Activated T-helper 2 cell treated with anti-CD3 and anti-CD28 coated beads, Interferon-gamma antibody, Interleukin-2, Interleukin-4, amounts not matched to agents 10 μg/mL and 5 μg/mL and 100 μg/mL, durations not matched to agents 14 hours and 24 hours and 36 hours (primary cell): ENCODE measurements at regions not wholly inside any gene's neighbourhood (a gene's known extent, or its start where the extent isn't known, plus 50 kb on each side); places are given as distances from the start of the nearest gene placed in this dataset.

Source experiments
- DNase-seq: peaks from one replicate; pipeline ENCODE4 v3.0.0; 2021; ENCODE audit warnings: low spot score
- H3K27ac Mint-ChIP-seq: one replicate; pipeline ENCODE4 v1.8.0; 2021; ENCODE audit warnings: mixed read lengths
- H3K27me3 Mint-ChIP-seq: one replicate; pipeline ENCODE4 v1.8.0; 2021; ENCODE audit warnings: low read depth, mixed read lengths
- H3K36me3 Mint-ChIP-seq: one replicate; pipeline ENCODE4 v1.8.0; 2021; ENCODE audit warnings: low read depth, mixed read lengths
- H3K4me1 Mint-ChIP-seq: one replicate; pipeline ENCODE4 v1.8.0; 2021; ENCODE audit warnings: low read depth, mixed read lengths
- H3K4me3 Mint-ChIP-seq: one replicate; pipeline ENCODE4 v1.8.0; 2021; ENCODE audit warnings: low read depth, mild to moderate bottlenecking, moderate library complexity, mixed read lengths
- H3K9me3 Mint-ChIP-seq: one replicate; pipeline ENCODE4 v1.8.0; 2021; ENCODE audit warnings: mixed read lengths
- intact Hi-C: fragments of 100-400 bp; cut with micrococcal nuclease; formaldehyde crosslinking; loops from one replicate; pipeline ENCODE4 v1.15.1; 2023

GRCh38 chr11:122175306-122175705 is 59.3 kb upstream of the BLID start:
- intact Hi-C loops = no loop called here
- no peaks in the 10 kb centered on the region for H3K9me3 Mint-ChIP-seq
- peaks cover 5% of the 10 kb centered on the region for H3K4me1 Mint-ChIP-seq
- H3K36me3 Mint-ChIP-seq = no peaks in the 10 kb centered on the region
- no peaks in the 10 kb centered on the region for H3K27me3 Mint-ChIP-seq
- H3K4me3 Mint-ChIP-seq = no peak overlapping the region
- no peak for DNase-seq
- no peak overlapping the region for H3K27ac Mint-ChIP-seq

- intact Hi-C loops = no loop called here
- no peak for DNase-seq
Observed at GRCh38 chr11:122173587-122173986, 57.6 kb upstream of the BLID start.

GRCh38 chr11:122173074-122173450 is 57.0 kb upstream of the BLID start:
- Mint-ChIP-seq H3K4me1 (peaks cover 5% of the 10 kb centered on the region), H3K9me3 (no peaks in the 10 kb centered on the region), H3K27ac (no peak overlapping the region), H3K27me3 (no peaks in the 10 kb centered on the region), H3K4me3 (no peak overlapping the region), H3K36me3 (no peaks in the 10 kb centered on the region)
- intact Hi-C loops = no loop called here
- no peak for DNase-seq

More at GRCh38 chr11:122173587-122173986, 57.6 kb upstream of the BLID start:
- Mint-ChIP-seq H3K4me1 (peaks cover 5% of the 10 kb centered on the region), H3K27ac (no peak overlapping the region), H3K4me3 (no peak overlapping the region), H3K36me3 (no peaks in the 10 kb centered on the region), H3K9me3 (no peaks in the 10 kb centered on the region), H3K27me3 (no peaks in the 10 kb centered on the region)

GRCh38 chr11:122172352-122173073 is 56.5 kb upstream of the BLID start:
- Mint-ChIP-seq H3K4me1 (peaks cover 5% of the 10 kb centered on the region), H3K4me3 (no peak overlapping the region), H3K9me3 (no peaks in the 10 kb centered on the region), H3K36me3 (no peaks in the 10 kb centered on the region), H3K27ac (no peak overlapping the region), H3K27me3 (no peaks in the 10 kb centered on the region)
- intact Hi-C loops = no loop called here
- DNase-seq = no peak

- DNase-seq = no peak
- Mint-ChIP-seq H3K9me3 (no peaks in the 10 kb centered on the region), H3K27me3 (no peaks in the 10 kb centered on the region), H3K36me3 (no peaks in the 10 kb centered on the region), H3K4me1 (peaks cover 5% of the 10 kb centered on the region), H3K27ac (no peak overlapping the region), H3K4me3 (no peak overlapping the region)
- intact Hi-C loops = no loop called here
Observed at GRCh38 chr11:122170815-122171475, 54.9 kb upstream of the BLID start.

- Mint-ChIP-seq H3K4me3 (no peak overlapping the region), H3K27ac (no peak overlapping the region), H3K36me3 (no peaks in the 10 kb centered on the region), H3K9me3 (no peaks in the 10 kb centered on the region), H3K4me1 (peaks cover 5% of the 10 kb centered on the region), H3K27me3 (no peaks in the 10 kb centered on the region)
- DNase-seq = no peak
- intact Hi-C loops = no loop called here
Observed at GRCh38 chr11:122168218-122168617, 52.2 kb upstream of the BLID start.

- no peaks in the 10 kb centered on the region for H3K36me3 Mint-ChIP-seq
- H3K27ac Mint-ChIP-seq = no peak overlapping the region
- no peaks in the 10 kb centered on the region for H3K27me3 Mint-ChIP-seq
- intact Hi-C loops = no loop called here
- peaks cover 5% of the 10 kb centered on the region for H3K4me1 Mint-ChIP-seq
- H3K4me3 Mint-ChIP-seq = no peak overlapping the region
- no peaks in the 10 kb centered on the region for H3K9me3 Mint-ChIP-seq
- no peak for DNase-seq
Observed at GRCh38 chr11:122167100-122167499, 51.1 kb upstream of the BLID start.

- H3K9me3 Mint-ChIP-seq = no peaks in the 10 kb centered on the region
- no peak overlapping the region for H3K27ac Mint-ChIP-seq
Observed at GRCh38 chr11:122165607-122166371, 49.8 kb upstream of the BLID start.

More at GRCh38 chr11:122165607-122166371, 49.8 kb upstream of the BLID start:
- no peak overlapping the region for H3K4me3 Mint-ChIP-seq
- H3K36me3 Mint-ChIP-seq = no peaks in the 10 kb centered on the region
- H3K4me1 Mint-ChIP-seq = peaks cover 5% of the 10 kb centered on the region
- no peaks in the 10 kb centered on the region for H3K27me3 Mint-ChIP-seq
- DNase-seq = no peak
- intact Hi-C loops = no loop called here
